Activated CD4-positive, alpha-beta T cell treated with anti-CD3 and anti-CD28 coated beads, Interleukin-2, amount 50 U/mL, for 24 hours (primary cell): ENCODE measurements at regions not wholly inside any gene's neighbourhood (a gene's known extent, or its start where the extent isn't known, plus 50 kb on each side); places are given as distances from the start of the nearest gene placed in this dataset.
"Not testable (repeated sequence)": the region's sequence is repeated elsewhere in the genome, so short reads cannot be mapped to it uniquely, and the experiment has no call there.

Source experiments
- DNase-seq, 2 donors: peaks; one replicate each; pipeline ENCODE4 v3.0.0-alpha.2; 2020; ENCODE audit warnings: low read depth in 1 of 2, low spot score in 1 of 2

DNA sequence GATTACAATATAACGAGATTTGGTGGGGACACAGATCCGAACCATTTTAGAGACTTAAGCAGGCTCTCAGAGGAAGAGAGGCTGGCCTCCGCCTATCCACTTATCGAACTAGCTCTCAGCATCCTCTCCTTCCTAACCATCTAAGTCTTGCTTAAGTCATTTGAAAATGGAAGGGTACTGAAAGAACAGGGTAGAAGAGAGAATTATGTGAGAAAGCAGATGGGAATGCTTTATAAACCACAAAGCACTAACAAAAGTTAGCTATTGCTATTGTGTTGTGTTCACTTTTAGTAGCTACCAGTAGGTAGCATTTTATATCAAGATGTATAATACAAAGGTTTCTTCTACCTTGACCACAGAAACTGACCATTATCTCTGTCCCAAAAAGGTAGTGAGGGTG, 153.4 kb upstream of the CADM1 start:
- DNase-seq: no peak

DNA sequence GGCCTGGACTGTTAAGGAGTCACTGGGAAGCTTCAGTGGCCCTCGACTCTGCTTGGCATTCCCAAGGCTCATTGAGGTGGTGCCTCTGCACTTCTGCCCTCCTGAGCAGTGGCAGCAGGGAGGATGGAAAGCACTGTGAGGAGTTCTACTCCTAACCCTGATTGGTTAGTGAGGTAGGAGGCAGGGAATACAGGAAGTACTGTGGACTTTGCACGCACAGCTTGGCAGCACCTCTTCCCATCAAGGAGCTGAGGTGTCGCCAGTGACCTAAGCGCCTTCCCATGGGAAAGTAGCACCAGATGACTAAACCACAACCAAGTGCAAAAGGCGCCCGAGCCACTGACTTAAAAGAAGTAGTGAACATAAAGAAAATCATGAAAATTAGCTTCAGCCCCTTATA, 152.5 kb upstream of the CADM1 start:
- no peak for DNase-seq

DNA sequence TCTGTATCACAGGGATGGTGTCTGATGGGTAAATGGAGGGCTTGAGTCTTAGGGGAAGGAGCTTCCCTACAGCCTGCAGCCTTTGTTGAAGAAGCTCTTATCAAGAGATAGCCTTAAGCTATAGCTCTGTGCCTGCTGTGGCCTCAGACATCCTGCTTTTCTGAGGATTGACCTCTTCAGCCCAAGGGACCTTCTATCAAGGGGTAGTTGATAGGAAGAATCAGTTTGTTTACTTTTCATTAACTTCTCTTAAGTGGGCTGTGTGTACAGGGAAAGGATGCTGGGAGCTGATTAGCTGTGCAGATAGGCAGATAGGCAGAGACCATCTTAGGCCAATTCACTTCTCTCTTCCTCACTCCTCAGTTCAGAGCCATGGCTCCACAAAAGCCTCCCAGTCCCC, 151.8 kb upstream of the CADM1 start:
- DNase-seq: no peak

DNA sequence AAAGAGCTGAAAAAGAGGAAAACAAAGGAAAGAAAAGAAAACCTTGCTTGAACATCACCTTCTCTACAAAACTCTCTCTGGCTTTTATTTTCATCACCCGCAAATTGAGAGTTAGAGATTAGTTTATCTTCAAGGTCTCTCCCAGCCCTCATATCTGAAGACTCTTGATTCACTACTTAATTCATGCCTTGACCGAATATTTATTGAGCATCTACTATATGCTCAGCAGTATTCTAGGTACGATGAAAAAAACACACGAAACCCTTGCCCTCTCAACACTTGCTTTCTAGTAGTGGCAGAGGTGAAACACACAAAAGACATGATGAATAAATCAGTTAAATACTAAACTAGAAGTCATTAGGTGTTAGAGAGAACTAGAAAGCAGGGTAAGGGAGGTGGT, 150.6 kb upstream of the CADM1 start:
- no peak for DNase-seq

DNA sequence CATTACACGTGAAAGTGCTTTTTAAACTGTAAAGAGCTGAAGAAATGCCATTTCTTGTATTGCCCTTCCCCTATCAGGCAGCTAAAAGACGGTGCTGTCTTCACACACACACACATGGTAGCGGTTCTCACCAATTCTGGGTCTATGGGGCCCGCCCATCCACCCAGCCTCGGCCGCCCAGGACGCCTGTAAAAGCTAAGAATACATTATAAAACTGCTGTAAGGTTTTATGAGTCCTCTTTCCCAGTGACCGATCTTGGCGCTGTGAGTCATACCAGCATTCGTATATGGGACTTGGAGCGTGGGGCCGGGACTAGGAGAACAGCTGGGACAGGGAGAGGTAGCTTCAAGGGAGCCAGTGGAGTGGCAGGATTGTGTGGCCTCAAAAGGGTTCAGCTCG, 149.7 kb upstream of the CADM1 start:
- DNase-seq: no peak

DNA sequence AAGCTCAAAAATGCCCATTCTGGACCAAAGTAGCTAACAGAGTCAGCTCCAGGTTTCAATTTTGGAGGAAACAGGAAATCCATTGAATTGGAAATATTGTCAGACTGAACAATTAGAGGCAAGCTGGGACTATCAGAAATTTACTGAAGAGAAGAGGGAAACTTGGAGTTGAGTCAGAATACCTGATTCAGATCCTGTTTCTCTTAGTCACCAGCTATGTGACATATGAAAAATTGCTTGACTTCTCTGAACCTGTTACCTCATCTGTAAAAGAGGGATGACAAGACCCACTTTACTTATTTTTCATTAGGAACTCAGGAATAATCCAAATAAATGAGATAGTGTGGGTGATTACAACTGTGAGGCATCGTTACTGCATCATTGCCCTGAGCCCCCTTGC, 148.9 kb upstream of the CADM1 start:
- DNase-seq: no peak

DNA sequence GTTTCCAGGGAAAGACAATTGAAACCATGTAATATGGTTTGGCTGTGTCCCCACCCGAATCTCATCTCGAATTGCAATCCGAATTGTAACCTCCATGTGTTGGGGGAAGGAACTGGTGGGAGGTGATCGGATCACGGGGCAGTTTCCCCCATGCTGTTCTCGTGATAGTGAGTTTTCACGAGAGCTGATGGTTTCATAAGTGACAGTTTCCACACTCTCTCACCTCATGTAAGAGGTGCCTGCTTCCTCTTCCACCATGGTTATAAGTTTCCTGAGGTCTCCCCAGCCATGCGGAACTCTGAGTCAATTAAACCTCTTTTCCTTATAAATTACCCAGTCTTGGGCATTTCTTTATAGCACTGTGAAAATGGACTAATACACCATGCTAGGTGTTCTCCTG, 148.3 kb upstream of the CADM1 start:
- no peak for DNase-seq

DNA sequence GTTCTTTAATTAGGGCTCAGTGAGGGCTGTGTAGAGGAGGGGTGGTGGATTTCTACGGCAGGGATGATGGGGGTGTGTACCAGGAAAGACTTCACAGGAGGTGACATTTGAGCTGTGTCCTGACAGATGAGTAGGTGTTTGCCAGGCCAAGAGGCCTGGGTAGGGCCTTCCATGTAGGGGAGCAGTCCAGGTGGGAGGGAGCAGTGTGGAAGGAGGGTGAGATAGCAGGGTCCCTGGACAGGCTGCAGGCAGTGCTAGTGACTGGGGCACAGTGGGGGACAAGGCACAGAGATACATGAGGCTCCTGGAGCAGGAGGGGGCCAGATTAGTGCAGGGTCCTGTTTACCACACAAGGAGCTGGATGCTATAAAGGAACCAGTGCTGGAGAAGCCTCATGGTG, 147.9 kb upstream of the CADM1 start:
- no peak for DNase-seq

DNA sequence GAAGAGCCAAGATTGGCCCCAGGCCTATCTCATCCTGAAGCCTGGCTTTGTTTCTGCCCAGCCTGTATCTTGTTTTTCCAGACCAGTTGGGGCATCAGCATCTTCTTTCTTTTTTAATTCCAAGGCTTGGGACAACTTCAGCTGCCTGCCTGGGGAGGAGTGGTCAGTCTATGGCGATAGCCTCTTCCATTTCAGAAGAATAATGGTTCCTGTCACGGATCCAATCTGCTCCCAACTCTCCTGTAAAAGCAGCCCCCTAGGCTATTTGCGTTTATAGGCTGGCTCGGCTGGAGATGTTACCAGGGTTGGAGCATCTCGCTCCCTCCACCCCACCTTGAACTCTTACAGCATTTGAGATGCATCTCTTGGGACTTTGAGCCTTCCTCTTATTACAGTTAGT, 145.2 kb upstream of the CADM1 start:
- no peak for DNase-seq

DNA sequence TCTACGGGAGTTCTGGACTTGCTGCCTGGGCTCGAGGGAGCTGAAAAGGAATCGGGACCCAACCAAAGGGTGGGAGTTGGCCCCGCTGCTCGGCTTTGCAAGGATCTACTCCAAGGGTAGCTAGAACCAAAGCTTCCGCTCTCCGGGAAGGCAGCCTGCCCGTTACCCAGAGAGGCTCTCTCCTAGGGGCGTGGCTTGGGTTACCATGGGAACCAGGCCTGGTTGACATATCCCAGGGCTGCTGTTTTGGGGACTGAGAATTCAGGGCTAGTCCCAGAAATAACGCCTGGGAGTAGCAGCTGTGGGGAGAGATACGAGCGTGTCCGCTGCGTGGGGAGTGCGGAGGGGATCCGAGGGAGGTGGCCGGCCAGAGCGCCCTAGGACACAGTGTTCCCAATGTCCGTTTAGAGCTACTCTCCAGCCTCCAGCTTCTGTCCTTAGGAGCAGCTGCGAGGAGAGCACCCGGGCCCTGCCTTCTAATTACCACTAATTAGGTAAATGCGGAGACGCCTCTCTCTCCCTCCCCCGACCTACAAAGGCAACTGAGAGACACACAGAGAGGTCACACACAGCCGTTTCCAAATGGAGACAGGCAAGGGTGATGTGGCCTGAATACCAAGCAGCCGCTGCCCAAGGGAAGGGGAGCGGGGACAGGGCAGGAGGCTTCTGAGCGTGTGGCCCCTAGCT, 141.6 kb upstream of the CADM1 start:
- DNase-seq: no peak

DNA sequence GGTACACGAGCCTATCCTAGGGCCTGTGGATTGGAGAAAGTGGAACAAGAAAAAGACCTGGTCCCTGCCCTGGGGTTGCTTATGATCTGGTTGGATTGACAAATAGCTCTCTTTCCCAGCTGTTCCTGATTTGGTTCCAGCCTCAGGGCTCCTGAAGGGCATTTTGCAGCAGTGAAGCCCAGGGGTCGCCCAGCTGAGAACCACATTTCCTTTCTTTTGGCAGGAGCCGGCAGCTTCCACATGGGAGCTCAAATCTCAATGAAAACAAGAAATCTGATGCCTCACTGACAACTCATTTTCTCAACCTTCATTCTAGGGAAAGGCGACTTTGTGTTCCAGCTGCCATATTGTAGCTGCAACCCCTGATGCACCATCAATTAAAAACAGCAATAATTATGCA, 140.6 kb upstream of the CADM1 start:
- DNase-seq: no peak

DNA sequence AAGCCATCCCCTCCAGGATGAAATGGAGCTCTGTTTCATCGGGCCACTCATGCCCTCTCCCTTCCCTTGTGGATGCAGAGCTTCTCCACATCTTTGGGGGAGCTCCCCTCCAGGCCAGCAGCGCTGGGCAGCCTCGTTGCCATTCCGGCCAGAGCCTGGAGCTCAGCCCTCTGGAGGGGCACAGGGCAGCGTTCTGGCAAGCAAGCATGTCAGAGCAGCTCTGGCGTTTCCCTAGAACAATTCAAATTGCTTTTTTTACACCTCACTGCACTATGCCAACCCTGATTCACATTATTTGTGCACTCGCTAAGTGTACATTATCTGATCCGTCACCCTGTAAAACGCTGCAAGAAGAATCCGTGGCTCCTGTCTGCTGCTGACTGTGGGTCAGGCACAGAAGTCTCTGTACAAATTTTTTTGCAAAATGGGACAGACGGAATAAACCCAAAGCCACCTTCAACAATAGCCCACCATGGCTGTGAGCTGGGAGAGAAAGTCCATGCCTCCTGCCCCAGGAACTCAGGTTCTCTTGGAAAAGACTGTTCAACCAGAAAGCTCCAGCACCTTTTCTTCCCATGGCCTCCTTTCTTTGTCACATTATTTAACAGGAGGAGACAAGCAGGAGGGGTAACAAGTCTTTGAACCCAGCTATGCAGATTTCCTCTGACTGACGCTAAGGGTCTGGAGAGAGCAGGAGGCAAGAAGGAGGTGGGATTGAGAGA, 139.5 kb upstream of the CADM1 start:
- no peak for DNase-seq

DNA sequence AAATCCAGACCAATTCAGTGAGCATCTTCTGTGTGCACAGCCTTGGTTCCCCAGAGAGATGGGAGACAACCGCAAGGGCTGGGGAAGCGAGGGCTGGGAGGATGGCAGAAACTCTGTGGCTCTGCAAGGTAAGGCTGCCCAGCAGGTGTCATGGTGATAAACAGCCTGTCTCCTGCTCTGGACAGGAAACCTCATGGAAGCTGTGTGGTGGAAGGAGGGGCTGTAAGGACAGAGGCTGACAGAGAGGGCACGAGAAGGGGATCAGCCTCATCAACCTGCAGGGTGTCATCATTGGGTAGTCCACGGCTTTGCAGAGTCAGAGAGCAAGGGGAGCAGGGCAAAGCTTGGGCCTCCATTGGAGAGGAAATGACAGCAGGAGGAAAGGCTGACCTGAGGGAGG, 138.4 kb upstream of the CADM1 start:
- no peak for DNase-seq

DNA sequence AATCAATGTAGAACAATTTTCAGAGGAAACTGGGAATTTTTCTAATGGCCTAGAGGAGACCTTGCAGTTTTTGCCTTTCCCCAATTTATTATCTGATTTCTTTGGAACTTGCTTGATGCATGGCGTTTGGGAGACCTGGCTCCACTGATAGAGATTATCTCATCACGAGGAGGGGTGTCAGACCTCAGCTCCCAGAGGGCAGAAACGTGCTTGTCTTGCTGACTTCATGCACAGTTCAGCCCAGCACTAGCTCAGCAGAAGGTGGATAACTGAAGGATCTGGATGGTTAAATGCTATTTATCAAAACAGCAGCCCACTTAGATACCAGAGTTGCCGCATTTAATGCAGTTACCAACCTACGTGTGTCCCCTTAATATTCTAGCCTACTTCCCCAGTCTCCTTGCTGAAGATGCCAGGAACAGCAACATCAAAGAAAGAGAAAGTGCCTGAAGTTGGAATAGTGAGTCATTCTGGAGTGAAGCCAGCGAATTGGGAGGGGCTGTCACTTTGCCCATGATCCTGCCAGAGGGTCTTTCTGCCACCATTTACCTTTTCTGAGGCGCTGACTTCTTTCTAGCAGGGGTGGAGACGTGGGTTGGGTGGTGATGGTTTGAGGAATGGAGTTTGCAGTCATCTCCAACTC, 133.5 kb upstream of the CADM1 start:
- DNase-seq: no peak

DNA sequence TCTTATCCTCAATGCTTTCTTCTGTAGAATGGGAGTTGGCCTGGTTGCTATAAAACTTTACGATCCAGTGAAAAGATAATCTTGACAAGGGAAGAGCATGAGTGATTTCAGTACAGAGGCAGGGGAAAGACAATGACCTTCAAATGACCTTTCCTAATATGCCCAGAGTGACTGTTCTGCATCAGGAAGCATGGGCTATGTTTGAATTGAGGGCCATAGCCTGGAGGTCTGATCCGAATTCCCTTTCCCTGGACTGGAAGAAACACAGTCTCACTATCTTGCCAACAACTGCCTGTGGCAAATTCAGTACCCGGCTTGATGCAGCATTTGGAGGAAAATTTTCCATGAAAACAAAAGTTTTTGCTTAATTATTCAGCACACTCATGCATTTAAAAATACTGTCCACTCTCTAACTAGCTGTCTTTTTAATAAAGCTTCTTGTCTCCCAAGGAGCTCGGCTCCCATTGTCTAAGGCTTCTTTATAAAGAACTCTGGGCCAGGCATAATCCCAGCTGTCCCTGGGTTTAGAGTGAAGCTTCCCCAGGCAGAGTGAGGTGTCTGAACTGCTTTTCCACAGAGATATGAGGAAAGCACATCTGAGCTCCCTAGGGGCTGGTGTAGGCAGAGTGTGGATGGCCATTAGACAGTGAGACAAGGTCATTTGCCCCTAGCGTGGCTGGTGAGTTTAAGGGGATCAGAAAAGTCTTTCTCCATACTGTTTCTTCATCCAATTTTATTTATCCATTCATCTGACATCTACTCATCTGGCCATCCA, 132.7 kb upstream of the CADM1 start:
- DNase-seq: no peak

DNA sequence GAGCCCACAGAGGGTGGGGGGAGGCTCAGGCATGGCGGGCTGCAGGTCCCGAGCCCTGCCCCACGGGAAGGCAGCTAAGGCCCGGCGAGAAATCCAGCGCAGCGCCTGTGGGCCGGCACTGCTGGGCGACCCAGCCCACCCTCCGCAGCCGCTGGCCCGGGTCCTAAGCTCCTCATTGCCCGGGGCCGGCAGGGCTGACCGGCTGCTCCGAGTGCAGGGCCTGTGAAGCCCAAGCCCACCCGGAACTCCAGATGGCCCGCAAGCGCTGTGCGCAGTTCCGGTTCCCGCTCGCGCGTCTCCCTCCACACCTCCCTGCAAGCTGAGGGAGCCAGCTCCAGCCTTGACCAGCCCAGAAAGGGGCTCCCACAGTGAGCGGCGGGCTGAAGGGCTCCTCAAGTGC, 129.8 kb upstream of the CADM1 start:
- DNase-seq: not testable (repeated sequence)

DNA sequence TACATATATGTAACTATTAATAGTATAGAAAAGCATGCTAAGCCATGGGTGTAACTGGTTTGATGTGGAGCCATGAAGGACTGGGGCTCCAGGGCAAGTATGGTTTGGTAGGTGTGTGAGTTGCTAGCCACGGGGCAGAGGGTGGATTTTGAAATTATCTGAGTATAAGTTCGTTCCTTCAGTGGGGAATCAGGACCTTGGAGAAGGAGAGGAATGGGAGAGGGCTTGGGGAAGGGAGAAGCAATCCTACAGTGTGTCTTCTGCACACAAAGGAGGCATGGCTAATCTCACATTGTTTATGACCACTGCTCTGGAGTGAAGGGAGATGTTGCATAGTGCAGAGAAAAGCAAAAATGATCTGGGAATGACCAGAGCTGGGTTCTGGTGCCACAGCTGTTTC, 127.8 kb upstream of the CADM1 start:
- DNase-seq: no peak

DNA sequence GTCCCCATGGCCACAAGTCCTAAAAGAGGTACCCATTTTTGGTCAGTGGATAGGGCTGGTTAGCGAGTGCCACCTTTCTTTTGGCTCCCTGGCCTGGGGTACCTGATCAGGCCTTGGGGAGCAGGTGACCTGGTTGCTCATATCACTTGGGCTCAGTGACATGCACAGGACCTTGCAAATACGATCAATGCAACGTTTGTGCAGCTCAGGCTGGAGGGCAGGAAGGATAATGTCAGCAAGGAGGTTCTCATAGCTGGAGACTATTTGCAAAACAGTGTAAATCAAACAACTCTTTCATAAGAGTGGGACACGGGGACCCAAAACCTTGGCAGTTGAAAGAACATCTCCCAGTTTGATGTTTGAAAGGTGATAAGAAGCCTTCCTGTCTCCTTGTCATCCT, 127.4 kb upstream of the CADM1 start:
- DNase-seq: no peak

DNA sequence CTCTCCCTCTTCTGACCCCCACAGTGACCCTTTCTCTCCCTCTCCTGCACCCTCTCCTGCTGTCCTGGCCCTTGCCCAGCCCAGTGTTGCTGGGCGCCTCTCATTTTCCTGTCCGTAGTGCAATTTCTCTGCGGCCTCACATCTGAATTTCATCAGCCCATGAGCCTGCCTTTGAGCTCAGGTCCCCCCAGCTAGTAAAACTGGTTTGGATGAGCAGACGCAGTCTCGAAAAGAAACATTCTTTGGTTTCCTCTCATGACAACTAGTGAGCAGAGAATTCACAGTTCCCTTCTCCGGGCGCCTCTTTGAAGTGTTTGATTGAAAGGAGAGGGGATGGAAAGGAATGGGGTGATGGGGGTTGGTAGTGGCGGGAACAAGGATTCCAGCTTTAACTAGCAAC, 126.0 kb upstream of the CADM1 start:
- DNase-seq: no peak

DNA sequence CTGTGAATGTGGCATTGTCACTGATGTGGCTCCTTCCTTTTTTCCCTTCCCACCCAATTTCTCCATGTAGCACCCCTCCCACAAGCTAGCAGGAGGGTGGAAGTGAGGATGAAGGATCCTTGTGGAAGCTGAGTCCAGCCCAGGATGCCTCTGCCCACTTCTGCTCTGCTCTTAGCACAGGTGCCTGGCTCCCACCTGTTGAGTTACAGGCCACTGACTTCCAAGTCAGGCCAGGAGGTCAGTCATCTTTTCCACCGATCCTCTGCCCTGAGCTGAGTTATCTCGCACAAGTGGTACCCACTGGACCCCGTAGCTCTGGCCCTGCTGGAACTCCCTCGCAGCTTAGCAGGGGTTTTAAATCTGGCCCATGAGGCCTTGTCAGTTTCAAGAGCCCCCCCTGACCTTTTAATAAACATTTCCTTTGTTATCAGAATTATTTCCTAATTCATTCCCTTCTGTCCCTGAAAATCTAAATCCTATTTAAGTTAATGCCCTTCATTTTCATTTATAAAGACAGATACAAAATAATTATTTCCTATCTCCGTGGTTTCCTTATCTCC, 125.3 kb upstream of the CADM1 start:
- no peak for DNase-seq

DNA sequence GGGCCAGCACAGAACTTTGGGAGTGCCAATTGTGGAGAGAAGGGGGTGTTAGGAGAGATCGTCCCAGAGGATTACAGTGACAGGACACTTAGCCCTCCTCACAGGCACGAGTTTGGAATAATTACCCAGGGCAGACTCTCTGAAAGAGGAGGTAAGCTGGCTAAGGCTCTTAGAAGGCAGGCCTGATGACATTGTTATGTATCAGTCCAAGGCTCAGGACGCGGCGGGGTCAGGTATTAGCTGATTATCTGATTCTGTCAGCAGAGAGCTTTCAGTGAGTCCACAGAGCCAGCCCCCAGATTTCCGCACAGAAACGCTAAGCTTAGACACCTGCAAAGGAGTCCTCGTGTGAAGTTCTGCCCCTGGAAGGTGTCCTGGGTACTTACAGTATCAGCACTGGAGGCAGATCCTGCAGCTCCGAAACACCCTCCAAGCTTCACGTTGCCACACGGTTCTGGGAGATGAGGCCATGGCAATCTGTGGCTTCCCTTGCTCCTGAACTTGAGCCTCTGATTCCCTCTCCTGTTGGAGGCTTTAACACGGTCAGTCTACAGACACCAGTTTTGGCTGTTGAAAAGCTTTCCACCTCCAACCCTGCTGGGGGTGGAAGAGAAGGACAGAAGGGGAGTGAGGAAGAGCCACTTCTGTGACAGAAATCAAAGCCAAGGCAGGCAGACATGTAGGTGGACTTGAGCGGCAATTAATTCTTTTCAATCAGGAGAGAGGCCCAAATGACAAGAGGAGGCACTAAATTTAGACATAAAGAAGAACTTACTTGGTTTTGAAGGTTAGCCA, 123.6 kb upstream of the CADM1 start:
- no peak for DNase-seq
